DMS 273 (cell line): ENCODE measurements at regions not wholly inside any gene's neighbourhood (a gene's known extent, or its start where the extent isn't known, plus 50 kb on each side); places are given as distances from the start of the nearest gene placed in this dataset.
A peak's percentile ranks its signal among the peaks of the same experiment; 100 is the strongest.
"Not testable (repeated sequence)": the region's sequence is repeated elsewhere in the genome, so short reads cannot be mapped to it uniquely, and the experiment has no call there.

Experiments
- DNase-seq: peaks from one replicate; lab custom pipeline; 2025; ENCODE audit not compliant: unreplicated experiment; lab: John Stamatoyannopoulos, UW

DNA sequence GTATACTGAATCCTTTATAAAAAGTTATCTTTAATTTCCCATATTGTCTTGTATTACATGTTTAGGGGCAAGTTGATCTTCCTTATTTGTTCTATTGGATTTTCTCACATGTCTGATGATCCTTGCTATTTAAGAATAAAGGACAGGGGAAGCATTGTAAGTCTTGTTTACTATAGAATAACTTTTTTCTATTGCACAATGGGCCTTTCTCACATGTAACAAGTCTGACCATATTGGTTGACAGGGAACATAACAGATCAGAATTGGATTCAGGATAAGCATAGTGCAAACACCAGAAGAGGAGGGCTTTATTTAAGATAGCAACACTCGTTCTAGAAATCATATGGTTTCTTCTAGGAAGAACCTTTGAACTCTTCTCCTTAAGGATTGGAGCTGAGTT is 257.9 kb upstream of the RBMS3 start:
- DNase-seq: no peak

DNA sequence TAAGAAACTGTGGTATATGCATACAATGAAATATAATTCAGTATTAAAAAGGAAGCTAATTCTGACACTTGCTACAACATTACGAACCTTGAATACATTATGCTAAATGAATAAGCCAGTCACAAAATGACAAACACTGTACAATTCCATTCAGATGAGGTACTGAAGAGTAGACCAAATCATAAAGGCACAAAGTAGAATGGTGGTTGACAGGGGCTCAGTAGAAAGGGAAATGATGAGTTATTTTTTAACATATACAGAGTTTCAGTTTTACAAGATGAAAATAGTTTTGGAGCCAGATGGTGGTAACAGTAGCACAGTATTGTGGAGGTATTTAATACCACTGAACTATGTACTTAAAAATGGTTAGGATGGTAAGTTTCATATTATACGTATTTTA is 254.6 kb upstream of the RBMS3 start:
- DNase-seq: no peak

DNA sequence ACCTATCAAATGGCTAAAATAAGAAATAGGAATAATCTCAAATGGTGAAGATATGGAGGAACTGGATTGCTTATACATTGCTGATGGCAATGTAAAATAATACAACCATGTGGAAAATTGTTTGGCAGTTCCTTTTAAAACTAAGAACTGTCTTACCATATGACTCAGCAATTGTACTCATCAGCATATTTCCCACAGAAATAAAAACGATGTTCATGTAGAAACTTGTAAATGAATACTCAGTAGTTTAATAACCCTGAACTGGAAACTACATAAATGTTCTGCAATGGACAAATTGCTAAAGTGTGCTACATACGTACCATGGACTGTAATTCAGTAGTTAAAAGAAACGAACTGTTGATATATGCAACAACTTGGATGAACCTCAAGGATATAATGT is 253.9 kb upstream of the RBMS3 start:
- no peak for DNase-seq

DNA sequence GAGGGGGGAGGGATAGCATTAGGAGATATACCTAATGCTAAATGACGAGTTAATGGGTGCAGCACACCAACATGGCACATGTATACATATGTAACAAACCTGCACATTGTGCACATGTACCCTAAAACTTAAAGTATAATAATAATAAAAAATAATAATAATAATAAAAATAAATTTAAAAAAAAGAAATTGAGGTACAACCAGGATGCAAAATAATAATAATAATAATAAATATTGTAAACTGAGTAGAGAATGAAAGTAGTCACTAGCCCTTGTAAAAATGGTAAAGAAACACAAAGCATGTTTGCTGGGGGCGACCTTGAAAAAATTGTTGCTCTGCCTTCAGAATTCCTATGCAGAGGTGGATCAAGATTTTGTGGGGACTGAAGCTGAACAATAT is 249.7 kb upstream of the RBMS3 start:
- DNase-seq: not testable (repeated sequence)

DNA sequence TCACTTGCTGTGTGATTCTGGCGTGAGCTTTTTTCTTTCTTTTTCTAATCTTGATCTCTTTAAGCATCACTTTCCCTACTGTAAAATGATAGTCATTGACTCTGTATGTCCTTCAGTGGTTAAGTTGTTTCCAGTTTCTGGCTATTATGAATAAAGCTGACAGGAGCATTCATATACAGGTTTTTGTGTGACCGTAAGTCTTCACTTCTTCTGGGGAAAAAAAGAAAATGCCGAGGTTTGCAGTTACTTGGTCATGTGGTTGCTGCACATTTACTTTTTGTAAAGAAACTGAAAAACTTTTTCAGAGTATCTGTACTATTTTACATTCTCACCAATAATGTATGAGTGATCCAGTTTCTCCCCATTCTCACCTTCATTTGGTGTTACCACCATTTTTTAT is 247.4 kb upstream of the RBMS3 start:
- DNase-seq: no peak

DNA sequence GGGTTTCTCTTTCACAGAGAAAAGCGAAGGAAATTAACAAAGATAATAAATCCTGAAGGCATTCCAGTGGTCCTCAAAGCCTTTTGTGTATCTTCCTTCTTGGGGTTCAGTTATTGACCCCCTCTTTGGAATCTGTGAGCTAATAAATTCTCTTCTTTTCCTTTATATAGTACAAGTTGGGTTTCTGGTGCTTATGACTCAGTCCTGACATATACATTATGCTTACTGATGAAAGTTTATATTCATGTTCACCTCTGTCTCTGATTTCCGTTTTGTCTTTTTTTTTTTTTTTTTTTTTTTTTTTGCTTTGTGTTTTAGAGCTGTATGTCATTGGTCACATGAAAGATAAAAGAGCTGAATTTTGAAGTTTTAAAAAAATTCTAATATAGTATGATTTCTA is 230.7 kb upstream of the RBMS3 start:
- no peak for DNase-seq

DNA sequence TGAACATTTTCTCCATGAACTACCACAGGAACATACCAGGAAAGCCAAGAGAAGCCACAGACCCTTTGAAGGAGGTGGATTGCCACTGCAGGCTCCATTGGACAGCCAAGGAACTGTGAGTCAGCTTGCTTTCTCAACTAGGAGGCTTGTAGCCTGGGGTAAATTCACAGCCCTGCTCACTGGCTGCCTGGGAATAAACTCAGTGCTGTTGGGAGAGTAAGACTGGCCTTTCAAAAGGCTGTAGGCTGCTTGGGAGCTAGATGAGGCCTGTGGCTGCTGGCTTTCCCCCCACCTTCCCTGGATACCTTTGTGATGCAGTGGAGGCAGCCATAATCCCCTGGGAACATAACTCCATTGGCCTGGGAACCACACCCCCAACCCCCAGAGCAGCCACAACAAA is 223.5 kb upstream of the RBMS3 start:
- DNase-seq: no peak

DNA sequence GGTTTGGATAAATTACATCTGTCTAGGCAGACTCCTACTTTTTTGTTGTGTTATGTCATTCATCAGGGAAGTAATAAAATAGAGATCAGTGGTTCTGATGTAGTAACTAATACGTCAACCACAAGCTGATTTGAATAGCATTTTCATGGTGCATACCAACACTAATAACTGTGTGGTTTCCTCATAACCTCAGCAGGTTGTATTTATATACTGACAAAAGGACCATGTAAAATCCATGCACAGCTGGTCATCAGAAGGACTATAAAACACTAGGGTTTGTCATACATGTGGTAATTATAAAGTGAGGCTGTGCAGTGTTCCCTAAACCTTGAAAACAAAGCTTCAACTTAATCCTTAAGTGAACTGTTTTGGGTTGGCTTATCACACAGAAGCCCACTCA is 216.8 kb upstream of the RBMS3 start:
- DNase-seq: peak; percentile 8

DNA sequence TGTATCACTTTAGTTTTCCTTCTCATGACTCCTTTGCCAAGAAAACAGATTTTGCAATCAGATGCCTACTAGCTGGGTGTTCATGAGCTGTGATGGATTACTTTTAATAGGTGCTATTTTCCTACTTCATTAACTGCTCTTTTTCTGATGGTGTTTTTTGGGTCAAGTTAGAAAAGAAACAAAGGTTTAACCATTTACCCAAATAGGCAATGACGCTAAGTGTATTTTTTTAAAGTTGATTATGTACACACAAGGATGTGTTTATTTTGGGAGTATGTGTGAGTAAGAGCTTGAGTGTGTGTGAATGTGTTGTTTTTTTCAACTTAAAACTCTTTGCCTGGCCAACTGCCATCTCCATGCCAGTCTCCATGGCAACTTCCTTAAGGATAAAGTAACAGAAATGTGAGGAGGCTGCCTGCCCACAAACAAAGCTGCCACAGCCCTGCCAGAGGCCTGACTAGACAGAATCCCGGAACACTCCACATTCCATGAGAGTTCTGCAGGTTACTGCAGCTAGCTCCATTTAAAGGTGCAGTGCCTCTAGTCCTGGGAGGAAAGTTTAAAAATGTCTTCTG is 215.6 kb upstream of the RBMS3 start:
- DNase-seq: peak; percentile 87

DNA sequence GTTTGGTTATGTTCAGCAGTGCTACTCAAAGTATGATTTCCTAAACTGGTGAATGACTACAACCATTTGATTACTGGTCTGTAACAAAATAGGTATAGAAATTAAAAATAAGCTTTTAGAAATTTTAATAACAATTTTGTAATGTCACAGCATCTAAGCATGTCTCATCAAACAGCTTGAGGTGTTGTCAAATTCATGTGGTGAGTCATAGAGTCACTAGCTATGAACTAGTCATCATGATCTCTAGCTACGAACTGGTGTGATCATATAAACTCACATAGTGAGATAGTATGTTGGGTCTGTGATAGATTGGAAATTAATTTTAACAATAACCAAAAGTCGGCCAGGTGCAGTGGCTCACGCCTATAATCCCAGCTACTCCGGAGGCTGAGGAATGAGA is 213.9 kb upstream of the RBMS3 start:
- DNase-seq: no peak

DNA sequence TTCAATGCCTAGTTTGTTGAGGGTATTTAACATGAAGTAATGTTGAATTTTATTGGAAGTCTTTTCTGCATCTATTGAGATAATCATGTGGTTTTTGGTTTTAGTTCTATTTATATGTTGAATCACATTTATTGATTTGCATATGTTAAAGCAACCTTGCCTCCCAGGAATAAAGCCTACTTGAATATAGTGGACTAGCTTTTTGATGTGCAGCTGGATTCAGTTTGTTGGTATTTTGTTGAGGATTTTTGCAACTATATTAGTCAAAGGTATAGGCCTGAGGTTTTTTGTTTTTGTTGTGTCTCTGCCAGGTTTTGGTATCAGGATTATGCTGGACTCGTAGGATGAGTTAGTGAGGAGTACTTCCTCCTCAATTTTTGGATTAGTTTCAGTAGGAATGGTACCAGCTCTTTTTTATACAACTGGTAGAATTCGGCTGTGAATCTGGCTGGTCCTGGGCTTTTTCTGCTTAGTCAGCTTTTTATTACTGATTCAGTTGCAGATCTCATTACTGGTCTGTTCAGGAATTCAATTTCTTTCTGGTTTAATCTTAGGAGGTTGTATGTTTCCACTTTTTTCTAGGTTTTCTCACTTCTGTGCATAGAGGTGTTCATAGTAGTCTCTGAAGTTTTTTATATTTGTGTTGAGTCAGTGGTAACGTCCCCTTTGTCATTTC is 209.8 kb upstream of the RBMS3 start:
- no peak for DNase-seq

DNA sequence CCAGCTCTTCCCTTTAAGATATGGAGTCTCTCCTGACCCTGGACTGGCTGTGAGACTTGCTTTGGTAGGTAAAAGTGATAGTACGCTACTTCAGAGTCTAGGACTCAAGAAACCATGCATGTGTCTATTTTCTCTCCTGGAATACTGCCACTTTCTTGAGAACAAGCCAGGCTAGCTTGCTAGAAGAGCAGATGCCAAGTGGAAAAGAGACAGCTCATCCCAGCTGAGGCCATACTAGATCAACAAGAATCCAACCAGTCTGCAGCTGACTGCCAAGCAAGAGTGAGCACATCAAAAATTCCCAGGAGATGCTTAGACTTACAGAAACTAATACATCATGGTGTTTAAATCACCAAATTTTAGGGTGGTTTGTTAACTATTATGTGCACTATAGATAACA is 208.3 kb upstream of the RBMS3 start:
- DNase-seq: no peak

DNA sequence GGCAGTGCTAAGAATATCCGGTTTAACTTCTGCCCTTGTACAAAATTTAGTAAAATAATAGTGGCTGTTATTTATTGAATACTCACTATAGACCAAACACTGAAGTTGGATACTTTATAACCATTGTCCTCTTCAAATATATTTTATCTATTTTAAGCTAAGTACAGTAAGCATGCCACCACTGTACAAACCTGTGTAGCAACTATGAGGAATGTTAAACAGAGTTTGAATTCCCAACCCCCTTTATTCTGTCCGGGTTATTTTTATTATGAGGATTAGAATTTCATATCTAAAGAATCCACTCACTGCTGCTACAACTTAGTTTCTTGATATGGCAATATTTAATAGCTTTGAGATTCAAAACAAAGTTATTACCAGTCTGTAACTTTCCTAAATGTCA is 203.5 kb upstream of the RBMS3 start:
- no peak for DNase-seq

DNA sequence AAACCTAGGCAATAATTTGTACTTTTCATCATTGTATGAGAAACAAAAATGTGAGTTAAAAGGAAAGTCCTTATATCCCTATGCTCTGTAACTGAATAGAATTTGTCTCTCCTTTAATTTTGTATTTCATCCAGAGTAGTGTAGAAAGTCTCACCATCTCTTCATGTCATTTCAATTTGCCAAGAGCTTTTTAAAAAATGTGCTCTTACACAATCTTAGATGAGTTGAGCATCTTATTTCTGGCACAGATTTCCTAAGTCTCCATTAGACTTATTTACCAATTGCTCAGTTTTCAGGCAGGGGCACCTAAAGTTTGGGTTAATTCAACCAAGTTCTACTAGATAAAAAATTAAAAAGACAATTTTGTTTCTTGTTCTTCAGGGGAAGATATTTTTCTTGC is 201.5 kb upstream of the RBMS3 start:
- DNase-seq: no peak

DNA sequence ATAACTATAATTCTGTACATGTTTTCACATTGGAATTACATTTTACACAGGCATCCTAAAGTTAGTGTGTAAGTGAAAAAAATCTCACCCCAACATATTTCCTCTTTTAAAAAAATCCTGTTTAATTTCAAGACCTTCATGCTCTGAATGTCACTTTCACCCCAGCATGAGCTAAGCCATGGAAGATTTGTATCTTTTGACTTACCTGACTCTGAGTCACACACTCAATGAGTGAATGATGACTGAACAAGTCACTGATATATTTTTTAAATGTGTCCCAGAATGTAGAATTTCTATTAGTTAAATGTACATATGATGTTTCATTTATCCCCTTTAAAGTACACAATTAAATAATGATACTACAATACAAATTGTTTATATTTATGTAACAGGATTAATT is 199.9 kb upstream of the RBMS3 start:
- no peak for DNase-seq

DNA sequence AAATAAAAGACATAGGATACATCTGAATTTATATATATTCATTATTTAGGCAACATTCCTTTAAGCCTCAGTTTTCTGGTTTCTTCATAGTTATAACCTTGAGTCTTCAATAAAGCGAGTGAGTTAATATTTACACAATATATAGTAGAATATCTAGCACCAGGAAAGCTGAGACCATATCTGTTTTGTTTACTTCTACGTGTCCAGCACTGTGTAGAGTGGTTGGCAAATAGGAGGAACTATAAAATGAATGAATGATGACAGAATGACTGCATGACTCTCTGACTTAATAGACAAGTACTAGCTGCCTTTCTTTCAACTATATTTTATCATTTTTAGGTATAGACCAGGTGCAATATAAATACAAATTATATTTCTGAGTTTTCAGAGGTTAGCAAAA is 197.8 kb upstream of the RBMS3 start:
- DNase-seq: no peak

DNA sequence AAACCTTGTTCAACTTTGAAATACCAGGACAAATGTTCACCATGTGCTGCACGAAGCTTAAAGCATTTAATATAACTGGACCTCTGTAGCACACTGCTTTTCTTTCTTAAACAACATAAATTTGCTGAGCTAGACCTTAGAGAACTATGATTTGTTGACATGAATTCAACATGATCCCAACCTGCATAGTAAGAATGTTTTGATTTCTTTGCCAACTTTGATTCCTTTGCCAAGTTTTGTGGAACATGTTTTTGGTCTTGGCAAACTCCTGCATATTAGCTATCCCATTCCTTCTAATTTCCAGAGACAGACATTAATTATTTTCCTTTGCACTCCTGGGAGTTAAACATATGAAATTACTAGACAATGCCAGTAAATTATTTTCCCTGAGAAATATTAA is 197.2 kb upstream of the RBMS3 start:
- no peak for DNase-seq

DNA sequence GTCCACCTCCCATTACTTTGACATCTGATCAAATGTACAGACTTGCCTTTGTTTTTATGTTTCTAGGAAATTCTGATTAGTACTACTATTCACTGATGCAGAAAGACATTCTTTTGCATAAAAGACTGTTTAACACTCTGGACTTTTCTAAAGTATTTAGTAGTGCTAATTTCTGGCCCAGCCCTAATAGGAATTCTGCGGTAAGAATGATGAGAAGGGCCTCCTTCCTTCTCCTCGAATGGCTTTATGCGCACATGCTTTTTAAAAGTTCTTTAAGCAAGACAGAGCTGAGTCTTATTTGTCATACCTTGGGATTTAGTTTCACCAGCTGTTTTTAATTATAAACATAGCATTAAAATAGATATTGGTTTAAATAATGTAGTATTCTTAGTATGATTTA is 192.3 kb upstream of the RBMS3 start:
- no peak for DNase-seq

DNA sequence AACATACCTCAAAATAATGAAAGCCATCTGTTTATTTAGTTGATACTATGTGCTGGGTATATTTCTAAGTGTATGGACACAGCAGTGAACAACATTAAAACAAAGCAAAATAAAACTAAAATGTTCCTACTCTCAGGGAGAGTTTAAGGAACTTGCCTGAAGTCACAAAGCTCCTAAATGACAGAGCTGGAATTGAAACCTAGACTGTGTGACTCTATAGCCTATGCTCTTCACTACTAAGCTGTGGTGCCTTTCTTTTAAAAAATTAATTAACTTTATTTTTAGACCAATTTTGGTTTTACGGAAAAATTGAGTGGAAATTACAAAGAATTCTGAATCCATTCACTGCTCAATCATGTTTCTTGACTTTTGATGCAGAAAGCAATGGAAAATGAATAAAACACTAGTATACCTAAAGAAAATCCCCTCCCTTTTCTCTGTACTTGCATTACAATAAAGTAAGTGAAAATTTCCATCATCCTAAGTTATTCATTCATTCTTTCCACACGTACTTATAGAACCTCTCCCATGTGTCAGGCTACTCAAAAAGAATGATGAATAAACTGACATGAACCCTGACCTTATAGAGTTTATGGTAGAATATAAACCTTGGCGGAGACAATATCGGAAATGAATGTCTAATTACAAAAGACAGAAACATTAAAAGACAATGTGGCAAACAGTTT is 189.8 kb upstream of the RBMS3 start:
- no peak for DNase-seq

DNA sequence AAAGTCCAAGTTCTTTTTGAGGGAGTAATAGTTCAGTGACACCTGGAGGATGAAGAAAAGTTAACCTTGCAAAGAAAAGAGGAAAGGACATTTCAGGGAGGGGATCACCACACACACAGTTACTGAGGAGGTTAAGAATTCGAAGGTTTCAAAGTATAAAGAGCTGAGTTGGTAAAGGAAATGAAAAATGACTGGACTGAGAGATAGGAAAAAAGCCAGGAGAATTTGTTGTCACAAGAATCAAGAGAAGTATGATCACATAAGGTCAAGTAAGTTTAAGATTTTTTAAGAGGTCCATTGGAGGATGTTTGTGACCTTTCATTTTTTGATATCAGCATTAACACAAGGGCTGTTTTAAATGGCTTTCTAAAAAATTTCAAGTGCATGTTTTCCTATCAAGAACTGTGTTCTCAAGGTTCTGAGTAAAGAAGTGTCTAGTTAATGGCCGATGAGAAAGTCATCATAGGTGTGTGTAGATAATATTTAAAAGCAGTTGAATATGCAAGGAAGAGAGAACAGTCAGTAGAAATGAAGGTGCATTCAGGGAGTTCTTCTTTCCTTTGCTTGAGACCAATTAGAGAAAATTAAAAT is 189.2 kb upstream of the RBMS3 start:
- DNase-seq: no peak

DNA sequence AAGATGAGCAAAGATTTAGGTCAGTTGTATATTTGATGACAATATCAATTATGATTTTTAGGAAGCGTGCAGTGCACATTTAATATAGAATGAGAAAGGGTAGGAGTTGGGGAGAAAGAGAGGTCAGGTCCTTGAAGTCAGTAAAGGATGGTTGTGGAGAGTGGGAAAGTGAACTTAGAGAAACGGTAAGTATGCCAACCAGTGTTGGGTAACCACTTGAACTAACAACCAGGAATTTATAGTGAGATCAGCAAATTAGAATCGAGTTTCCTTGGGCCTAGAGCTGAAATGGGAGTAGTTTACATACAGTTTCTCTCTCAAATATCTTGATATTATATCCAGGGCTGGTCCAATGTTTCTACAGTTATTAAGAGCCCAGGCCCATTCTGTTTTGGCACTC is 188.5 kb upstream of the RBMS3 start:
- no peak for DNase-seq

DNA sequence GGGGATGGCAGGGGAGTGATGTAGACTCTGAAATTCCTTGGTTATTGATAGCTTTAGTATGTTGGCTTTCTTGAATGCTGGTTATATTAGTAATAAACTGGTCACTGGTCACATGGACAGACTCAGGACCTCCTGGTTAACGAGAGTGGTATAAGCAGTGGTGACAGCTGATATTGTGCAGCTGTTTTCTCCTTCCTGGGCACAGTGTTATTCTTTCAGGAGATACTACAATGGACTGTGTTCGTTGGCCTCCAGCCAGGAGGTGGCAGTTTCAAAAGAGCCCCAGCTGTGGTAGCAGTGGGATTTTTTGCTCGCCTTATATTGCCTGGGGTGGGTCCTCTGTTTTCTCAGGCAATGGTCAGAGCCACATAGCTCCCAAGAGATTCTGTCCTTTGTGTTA is 181.6 kb upstream of the RBMS3 start:
- no peak for DNase-seq
